ENCODE measurements at regions not wholly inside any gene's neighbourhood (a gene's known extent, or its start where the extent isn't known, plus 50 kb on each side); places are given as distances from the start of the nearest gene placed in this dataset.

DNA sequence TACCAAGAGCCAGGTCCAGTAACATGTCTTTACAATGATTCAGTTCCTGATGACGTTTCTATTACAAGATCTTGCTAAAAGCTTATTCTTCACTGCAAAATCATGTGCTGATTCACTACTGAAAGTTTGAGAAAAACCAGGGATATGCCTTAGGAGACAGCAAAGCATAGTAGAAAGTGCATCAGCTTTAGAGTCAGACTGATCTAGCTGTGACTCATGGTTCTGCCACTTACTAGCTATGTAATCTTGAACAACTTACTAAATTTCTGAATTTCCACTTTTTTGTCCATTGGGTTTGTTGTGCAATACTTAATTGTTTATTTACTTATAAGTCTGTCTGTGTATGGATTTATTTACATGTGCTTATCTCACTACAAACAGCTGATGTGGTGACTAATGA lies 198.5 kb upstream of the RSPO3 start:
- TF ChIP-seq EZH2phosphoT487 (IDR thresholded peaks at IDR 0.05; ENCODE audit: borderline replicate concordance) = no peak
- no peak for TF ChIP-seq EZH2 (IDR thresholded peaks at IDR 0.05)
- TF ChIP-seq, protein P1, sequence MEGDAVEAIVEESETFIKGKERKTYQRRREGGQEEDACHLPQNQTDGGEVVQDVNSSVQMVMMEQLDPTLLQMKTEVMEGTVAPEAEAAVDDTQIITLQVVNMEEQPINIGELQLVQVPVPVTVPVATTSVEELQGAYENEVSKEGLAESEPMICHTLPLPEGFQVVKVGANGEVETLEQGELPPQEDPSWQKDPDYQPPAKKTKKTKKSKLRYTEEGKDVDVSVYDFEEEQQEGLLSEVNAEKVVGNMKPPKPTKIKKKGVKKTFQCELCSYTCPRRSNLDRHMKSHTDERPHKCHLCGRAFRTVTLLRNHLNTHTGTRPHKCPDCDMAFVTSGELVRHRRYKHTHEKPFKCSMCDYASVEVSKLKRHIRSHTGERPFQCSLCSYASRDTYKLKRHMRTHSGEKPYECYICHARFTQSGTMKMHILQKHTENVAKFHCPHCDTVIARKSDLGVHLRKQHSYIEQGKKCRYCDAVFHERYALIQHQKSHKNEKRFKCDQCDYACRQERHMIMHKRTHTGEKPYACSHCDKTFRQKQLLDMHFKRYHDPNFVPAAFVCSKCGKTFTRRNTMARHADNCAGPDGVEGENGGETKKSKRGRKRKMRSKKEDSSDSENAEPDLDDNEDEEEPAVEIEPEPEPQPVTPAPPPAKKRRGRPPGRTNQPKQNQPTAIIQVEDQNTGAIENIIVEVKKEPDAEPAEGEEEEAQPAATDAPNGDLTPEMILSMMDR (IDR thresholded peaks at IDR 0.05 in 2 of 3, conservative IDR thresholded peaks at IDR 0.05 in 1 of 3; ENCODE audit: borderline replicate concordance in 1 of 3, insufficient read depth in 1 of 3, low read depth in 2 of 3, low read length in 2 of 3) = no peak
- TF ChIP-seq EGR1 (IDR thresholded peaks at IDR 0.05; ENCODE audit: low read depth) = no peak
- TF ChIP-seq POLR2AphosphoS5 (IDR thresholded peaks at IDR 0.05; ENCODE audit: low read depth, low read length) = no peak
- no peak for TF ChIP-seq POLR2A (IDR thresholded peaks at IDR 0.05; ENCODE audit: borderline replicate concordance, extremely low read depth, insufficient read depth, insufficient read length)
- TF ChIP-seq SP1 (IDR thresholded peaks at IDR 0.05; ENCODE audit: low read depth) = no peak
- TF ChIP-seq, protein P2, sequence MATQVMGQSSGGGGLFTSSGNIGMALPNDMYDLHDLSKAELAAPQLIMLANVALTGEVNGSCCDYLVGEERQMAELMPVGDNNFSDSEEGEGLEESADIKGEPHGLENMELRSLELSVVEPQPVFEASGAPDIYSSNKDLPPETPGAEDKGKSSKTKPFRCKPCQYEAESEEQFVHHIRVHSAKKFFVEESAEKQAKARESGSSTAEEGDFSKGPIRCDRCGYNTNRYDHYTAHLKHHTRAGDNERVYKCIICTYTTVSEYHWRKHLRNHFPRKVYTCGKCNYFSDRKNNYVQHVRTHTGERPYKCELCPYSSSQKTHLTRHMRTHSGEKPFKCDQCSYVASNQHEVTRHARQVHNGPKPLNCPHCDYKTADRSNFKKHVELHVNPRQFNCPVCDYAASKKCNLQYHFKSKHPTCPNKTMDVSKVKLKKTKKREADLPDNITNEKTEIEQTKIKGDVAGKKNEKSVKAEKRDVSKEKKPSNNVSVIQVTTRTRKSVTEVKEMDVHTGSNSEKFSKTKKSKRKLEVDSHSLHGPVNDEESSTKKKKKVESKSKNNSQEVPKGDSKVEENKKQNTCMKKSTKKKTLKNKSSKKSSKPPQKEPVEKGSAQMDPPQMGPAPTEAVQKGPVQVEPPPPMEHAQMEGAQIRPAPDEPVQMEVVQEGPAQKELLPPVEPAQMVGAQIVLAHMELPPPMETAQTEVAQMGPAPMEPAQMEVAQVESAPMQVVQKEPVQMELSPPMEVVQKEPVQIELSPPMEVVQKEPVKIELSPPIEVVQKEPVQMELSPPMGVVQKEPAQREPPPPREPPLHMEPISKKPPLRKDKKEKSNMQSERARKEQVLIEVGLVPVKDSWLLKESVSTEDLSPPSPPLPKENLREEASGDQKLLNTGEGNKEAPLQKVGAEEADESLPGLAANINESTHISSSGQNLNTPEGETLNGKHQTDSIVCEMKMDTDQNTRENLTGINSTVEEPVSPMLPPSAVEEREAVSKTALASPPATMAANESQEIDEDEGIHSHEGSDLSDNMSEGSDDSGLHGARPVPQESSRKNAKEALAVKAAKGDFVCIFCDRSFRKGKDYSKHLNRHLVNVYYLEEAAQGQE (IDR thresholded peaks at IDR 0.05; ENCODE audit: low read depth) = no peak
- no peak for TF ChIP-seq ZNF274 (IDR thresholded peaks at IDR 0.05; ENCODE audit: low read depth, low read length)
- TF ChIP-seq CEBPB (IDR thresholded peaks at IDR 0.05; ENCODE audit: low read depth) = no peak
- TF ChIP-seq JUND (IDR thresholded peaks at IDR 0.05) = no peak
- no peak for TF ChIP-seq TCF7L2 (IDR thresholded peaks at IDR 0.05; ENCODE audit: borderline replicate concordance, extremely low read depth, insufficient read depth, insufficient read length)
- TF ChIP-seq, protein P3, sequence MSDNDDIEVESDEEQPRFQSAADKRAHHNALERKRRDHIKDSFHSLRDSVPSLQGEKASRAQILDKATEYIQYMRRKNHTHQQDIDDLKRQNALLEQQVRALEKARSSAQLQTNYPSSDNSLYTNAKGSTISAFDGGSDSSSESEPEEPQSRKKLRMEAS (IDR thresholded peaks at IDR 0.05) = no peak
